ENCODE measurements at regions not wholly inside any gene's neighbourhood (a gene's known extent, or its start where the extent isn't known, plus 50 kb on each side); places are given as distances from the start of the nearest gene placed in this dataset.

DNA sequence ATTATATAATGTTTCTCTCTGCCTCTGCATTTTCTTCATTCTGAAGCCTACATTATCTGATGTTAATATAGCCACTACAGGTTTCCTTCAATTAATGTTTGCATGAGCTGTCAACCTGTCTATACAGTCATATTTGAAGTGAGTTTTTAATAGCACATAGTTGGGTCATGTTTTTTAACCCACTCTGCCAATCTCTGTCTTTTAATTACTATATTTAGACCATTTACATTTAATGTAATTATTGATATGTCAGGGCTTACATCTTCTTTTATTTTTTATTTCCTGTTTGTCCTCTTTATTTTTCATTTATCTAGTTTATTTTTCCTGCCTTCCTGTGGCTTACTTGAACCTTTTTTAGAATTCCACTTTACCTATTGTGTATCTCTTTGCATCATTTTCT is 124.3 kb upstream of the PDE1C start:
- ChIA-PET POLR2A (no interaction called here), CTCF (no interaction called here)
- Histone ChIP-seq H3K9me3 (ENCODE audit: control insufficient read depth, insufficient read depth, low read length) (peaks cover 3% of the 10 kb centered on the region; the same call in 1 of the 2 replicates), H3K4me3 (ENCODE audit: low read depth, low read length) (no peak overlapping the region), H3K27ac (ENCODE audit: low read depth, low read length) (no peak overlapping the region), H3K27me3 (ENCODE audit: control insufficient read depth, insufficient read depth, low read length) (no peaks in the 10 kb centered on the region)
- TF ChIP-seq, protein P1, sequence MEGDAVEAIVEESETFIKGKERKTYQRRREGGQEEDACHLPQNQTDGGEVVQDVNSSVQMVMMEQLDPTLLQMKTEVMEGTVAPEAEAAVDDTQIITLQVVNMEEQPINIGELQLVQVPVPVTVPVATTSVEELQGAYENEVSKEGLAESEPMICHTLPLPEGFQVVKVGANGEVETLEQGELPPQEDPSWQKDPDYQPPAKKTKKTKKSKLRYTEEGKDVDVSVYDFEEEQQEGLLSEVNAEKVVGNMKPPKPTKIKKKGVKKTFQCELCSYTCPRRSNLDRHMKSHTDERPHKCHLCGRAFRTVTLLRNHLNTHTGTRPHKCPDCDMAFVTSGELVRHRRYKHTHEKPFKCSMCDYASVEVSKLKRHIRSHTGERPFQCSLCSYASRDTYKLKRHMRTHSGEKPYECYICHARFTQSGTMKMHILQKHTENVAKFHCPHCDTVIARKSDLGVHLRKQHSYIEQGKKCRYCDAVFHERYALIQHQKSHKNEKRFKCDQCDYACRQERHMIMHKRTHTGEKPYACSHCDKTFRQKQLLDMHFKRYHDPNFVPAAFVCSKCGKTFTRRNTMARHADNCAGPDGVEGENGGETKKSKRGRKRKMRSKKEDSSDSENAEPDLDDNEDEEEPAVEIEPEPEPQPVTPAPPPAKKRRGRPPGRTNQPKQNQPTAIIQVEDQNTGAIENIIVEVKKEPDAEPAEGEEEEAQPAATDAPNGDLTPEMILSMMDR (IDR thresholded peaks at IDR 0.05; ENCODE audit: low read depth, low read length): no peak
- DNase-seq (ENCODE audit: low read depth, low spot score): no peak

DNA sequence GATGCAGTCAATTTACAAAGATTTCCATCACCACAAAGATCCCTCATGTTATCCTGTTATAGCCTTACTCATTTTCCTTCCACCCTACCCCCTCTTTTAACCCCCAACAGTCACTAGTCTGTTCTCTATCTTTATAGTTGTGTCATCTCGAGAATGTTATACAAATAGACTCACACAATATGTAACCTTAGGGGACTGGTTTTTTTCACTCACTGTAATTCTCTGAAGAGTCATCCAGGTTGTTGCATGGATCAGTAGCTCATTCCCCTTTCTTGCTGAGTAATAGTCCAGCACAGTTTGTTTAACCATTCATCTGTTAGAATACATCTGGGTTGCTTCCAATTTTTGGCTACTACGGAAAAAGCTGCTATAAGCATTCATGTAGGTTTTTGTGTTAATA is 121.1 kb upstream of the PDE1C start:
- CTCF ChIA-PET: interaction anchor here (0.7 kb wide), 1 partner anchor 19 kb away, joined by 3 read pairs; no protein-coding TSS in a partner anchor
- H3K9me3 ChIP-seq (ENCODE audit: control insufficient read depth, insufficient read depth, low read length): peaks cover 3% of the 10 kb centered on the region; the same call in 1 of the 2 replicates
- DNase-seq (ENCODE audit: low read depth, low spot score): no peak
- no peak overlapping the region for H3K27ac ChIP-seq (ENCODE audit: low read depth, low read length)
- TF ChIP-seq, protein P1 (IDR thresholded peaks at IDR 0.05; ENCODE audit: low read depth, low read length): no peak
- no peak overlapping the region for H3K4me3 ChIP-seq (ENCODE audit: low read depth, low read length)
- POLR2A ChIA-PET: no interaction called here
- H3K27me3 ChIP-seq (ENCODE audit: control insufficient read depth, insufficient read depth, low read length): no peaks in the 10 kb centered on the region

DNA sequence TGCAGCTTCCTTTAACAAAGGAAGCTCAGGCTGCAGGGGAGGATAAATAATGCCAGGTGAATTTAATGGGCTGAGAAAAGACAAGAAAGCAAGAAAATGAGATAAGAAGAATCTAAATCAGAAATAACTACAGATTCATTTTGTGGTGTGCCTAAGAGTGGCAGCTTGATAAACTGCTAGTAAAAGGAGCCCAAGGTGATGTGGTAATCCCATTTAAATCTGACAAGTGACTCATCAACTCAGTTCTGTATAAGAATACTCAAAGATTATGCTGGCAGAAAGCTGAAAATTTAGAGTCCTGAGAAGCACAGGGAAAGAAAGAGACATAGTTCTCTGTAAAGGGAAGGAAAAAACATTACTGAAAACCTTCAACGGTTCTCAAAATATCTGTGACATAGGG is 109.4 kb upstream of the PDE1C start:
- ChIA-PET CTCF (no interaction called here), POLR2A (no interaction called here)
- Histone ChIP-seq H3K27me3 (ENCODE audit: control insufficient read depth, insufficient read depth, low read length) (no peaks in the 10 kb centered on the region), H3K4me3 (ENCODE audit: low read depth, low read length) (no peak overlapping the region), H3K9me3 (ENCODE audit: control insufficient read depth, insufficient read depth, low read length) (no peaks in the 10 kb centered on the region; the same call in 1 of the 2 replicates), H3K27ac (ENCODE audit: low read depth, low read length) (no peak overlapping the region)
- TF ChIP-seq, protein P1 (IDR thresholded peaks at IDR 0.05; ENCODE audit: low read depth, low read length): no peak
- DNase-seq (ENCODE audit: low read depth, low spot score): no peak

DNA sequence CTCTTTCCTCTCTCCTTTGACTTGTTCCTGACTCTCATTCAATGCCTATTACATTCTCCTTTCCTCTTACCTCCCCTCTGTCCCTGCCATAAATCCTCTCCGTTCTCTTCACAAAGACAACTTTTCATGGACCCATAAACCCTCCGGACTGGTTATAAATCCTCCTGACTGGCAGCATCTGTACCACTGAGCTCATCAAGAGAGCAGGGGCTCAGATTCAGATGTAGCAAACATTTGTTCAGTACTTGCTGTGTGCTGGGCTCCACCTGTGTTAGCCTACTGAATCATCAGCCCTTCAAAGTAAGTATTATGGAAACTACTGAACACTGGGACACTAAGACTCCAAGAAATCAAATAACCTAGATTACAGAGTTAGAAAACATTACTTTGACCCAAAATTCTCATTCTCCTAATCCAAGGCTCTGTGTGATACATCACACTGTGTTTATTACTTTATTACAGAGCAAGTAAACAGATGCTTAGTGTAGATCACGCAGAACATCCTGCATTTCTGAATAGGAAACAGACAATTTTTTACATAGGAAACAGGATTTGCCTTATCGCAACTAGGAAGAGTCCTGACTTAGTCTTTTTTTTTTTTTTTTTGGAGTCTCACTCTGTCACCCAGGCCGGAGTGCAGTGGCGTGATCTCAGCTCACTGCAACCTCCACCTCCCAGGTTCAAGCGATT is 108.6 kb upstream of the PDE1C start:
- DNase-seq (ENCODE audit: low read depth, low spot score): no peak
- ChIA-PET CTCF (no interaction called here), POLR2A (no interaction called here)
- no peak overlapping the region for H3K4me3 ChIP-seq (ENCODE audit: low read depth, low read length)
- H3K9me3 ChIP-seq (ENCODE audit: control insufficient read depth, insufficient read depth, low read length): peaks cover 3% of the 10 kb centered on the region; the same call in 1 of the 2 replicates
- H3K27me3 ChIP-seq (ENCODE audit: control insufficient read depth, insufficient read depth, low read length): no peaks in the 10 kb centered on the region
- TF ChIP-seq, protein P1 (IDR thresholded peaks at IDR 0.05; ENCODE audit: low read depth, low read length): no peak
- no peak overlapping the region for H3K27ac ChIP-seq (ENCODE audit: low read depth, low read length)

DNA sequence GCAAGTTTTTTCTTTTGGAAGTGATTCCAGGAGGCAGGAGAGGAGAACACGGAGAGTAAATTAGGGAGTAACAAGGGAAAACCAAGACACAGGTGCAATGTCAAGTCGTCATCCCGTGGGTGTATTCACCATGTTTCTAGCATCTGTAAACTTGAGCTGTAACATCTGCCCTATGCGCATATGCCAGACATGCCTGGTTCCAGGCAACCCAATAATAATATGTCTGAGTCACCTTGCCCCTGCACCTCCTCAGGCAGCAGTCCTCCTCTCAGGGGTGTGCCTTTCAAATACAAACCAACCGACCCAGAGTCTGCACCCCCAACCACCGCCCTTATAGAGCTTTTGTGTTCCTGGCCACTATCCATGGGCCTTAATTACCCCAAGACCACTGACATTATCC is 107.0 kb upstream of the PDE1C start:
- no peak for DNase-seq (ENCODE audit: low read depth, low spot score)
- H3K9me3 ChIP-seq (ENCODE audit: control insufficient read depth, insufficient read depth, low read length): peaks cover 6% of the 10 kb centered on the region; the same call in 1 of the 2 replicates
- POLR2A ChIA-PET: no interaction called here
- H3K4me3 ChIP-seq (ENCODE audit: low read depth, low read length): no peak overlapping the region
- no peak overlapping the region for H3K27ac ChIP-seq (ENCODE audit: low read depth, low read length)
- H3K27me3 ChIP-seq (ENCODE audit: control insufficient read depth, insufficient read depth, low read length): no peaks in the 10 kb centered on the region
- CTCF ChIA-PET: no interaction called here
- TF ChIP-seq, protein P1 (IDR thresholded peaks at IDR 0.05; ENCODE audit: low read depth, low read length): no peak
